ENCODE measurements at regions not wholly inside any gene's neighbourhood (a gene's known extent, or its start where the extent isn't known, plus 50 kb on each side); places are given as distances from the start of the nearest gene placed in this dataset.

DNA sequence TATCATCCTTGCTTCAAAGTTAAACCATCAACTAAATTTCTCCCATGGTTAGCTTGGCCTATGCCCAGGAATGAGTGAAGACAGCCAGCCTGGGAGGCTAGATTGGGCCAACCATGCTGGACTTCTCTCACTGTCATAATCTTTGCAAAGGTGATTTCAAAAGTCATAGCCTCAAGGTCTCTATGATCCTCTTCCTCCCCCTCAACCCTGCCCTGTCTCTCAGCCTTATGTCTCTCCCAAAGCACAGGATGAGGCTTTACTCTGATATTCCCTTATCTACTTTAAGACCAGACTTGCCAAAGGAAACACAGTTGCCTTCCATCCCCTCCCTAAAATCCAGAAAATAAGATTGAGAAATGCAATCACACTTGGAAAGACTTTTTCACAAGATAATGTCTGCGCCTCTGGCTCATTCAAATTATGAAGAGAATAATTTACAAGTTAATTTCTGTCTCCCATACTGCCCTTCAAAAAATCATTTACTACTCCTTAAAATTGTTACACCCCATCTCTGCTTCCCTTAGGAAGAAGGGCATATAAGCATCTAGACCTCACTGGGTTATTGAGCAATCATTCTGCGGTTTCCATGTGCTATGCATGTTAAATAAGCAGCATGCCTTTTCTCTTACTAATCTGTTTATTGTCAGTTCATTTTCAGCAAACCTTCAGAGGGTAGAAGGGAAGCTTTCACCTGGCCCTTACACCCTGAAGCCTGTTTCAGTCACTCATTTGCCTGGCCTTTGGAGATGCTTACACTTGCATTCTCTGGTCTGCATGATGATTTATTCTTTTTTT, 113.8 kb upstream of the ANKRD55 start:
- TF ChIP-seq MXI1 (conservative IDR thresholded peaks at IDR 0.05; ENCODE audit: poor library complexity, severe bottlenecking) (no peak), TAF1 (IDR thresholded peaks at IDR 0.05; ENCODE audit: low read depth) (no peak), POLR2AphosphoS5 (IDR thresholded peaks at IDR 0.05) (no peak), SMC3 (conservative IDR thresholded peaks at IDR 0.05; ENCODE audit: poor library complexity) (no peak), CTCF (IDR thresholded peaks at IDR 0.05; ENCODE audit: poor library complexity, severe bottlenecking) (no peak), RAD21 (conservative IDR thresholded peaks at IDR 0.05) (no peak), EP300 (conservative IDR thresholded peaks at IDR 0.05; ENCODE audit: poor library complexity, severe bottlenecking) (no peak), EZH2 (IDR thresholded peaks at IDR 0.05; ENCODE audit: borderline replicate concordance, insufficient read depth, low read length, poor library complexity, severe bottlenecking) (no peak)
